GM19395 (cell line): ENCODE measurements at regions not wholly inside any gene's neighbourhood (a gene's known extent, or its start where the extent isn't known, plus 50 kb on each side); places are given as distances from the start of the nearest gene placed in this dataset.

Source experiments
- ATAC-seq: cut with Tn5 transposase; IDR thresholded peaks from one replicate; pipeline ENCODE4 v1.9.1; 2021; ENCODE audit warnings: mild to moderate bottlenecking, moderate library complexity; ENCODE audit not compliant: unreplicated experiment

DNA sequence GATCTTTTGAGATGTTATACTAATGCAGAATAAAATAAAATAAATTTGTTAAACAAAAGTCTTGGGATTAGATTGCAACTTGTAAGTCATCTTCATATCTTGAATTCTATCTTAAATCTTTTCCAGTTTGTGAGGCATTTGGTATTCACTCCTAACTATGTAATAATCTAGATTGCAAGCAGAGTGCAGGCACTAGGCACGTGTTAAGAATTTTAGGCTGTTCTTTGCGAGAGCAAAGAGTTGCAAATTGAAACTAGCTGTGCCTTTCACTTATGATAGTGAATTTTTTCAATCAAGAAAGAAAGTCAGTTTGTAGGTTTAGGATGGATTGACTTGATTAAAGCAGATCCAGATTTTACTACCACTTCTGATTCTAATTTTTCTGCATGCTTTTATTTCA, 264.1 kb upstream of the SPRY2 start:
- no peak for ATAC-seq

- no peak for ATAC-seq
These were observed 263.2 kb upstream of the SPRY2 start for GRCh38 chr13:80604098-80604497.

- no peak for ATAC-seq
These were observed 262.4 kb upstream of the SPRY2 start for GRCh38 chr13:80603351-80603750.

GRCh38 chr13:80599765-80600164, 258.8 kb upstream of the SPRY2 start:
- no peak for ATAC-seq

GRCh38 chr13:80598189-80598588, 257.3 kb upstream of the SPRY2 start:
- no peak for ATAC-seq

DNA sequence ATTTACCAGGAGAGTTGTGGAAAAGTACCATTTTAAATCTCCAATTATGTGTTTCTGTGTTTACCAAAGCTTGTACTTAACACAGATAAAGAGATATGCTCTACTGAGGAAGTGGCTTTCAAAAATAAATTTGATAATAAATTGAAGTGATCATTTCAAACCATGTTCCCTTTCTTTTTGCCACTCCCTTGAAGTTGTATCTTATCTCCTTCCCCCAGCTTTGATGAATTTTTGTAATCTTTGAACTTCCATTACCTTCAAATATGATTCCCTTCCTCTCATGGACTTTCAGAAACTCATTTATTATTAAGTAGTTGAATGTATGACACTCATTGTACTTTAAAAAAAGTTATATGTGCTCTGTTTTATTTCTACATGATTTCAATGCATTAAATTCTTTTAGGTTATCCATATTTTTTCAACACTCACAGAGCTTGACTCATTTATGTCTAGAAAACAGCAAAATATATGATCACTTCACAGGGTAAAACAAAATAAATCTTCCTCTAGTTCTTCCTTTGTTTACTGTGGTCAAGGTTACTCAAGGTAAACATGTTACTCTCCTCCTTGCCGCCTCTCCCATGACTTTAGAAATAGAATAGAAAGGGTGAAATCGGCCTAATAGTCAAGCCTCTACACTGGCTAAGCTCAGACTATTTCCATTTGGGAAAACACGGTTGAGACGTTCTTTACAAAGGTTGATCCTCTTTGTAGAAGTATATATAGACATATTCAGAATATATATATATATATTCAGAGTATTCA, 251.2 kb upstream of the SPRY2 start:
- ATAC-seq = no peak

GRCh38 chr13:80590551-80590950, 249.6 kb upstream of the SPRY2 start:
- ATAC-seq = no peak

DNA sequence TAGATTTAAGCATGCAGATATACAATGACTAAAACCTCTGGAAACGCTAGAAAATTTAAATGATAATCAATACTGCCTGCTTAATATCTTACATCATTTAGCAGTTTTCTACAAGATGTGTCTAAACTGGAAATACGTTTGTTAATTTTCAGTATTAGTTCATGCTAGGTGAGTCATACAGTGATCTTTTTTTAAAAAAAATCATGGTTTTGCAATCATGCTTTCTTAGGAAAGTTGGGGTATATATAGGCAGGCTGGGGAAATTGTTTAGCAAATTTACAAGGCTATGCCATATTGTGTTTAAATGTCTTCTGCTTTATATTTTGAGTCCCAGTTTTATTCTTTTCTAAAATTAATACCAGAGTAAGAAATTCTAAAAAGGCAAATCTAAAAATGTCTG, 245.4 kb upstream of the SPRY2 start:
- no peak for ATAC-seq

GRCh38 chr13:80585531-80585930, 244.6 kb upstream of the SPRY2 start:
- no peak for ATAC-seq

DNA sequence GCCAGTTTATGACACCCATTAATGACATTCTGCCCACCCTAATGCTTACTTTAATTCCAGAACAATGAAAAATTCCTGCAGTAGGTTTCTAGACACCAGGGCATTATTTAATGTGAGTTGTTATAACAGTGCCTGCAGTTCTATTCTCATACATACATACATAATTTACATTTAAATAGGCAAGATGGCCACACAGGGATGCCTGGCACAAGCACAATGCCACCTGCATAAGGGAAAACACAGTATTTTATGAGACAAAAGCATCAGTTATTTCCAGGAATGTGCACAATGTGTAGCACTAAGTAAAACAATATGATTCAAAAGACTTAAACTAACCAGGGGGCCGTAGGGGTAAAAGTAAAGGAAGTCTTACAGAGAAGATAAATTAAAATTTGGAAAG, 243.9 kb upstream of the SPRY2 start:
- ATAC-seq = no peak

- ATAC-seq = no peak
These were observed 243.4 kb upstream of the SPRY2 start for GRCh38 chr13:80584306-80584705.

- no peak for ATAC-seq
These were observed 237.2 kb upstream of the SPRY2 start for GRCh38 chr13:80577926-80578670.

DNA sequence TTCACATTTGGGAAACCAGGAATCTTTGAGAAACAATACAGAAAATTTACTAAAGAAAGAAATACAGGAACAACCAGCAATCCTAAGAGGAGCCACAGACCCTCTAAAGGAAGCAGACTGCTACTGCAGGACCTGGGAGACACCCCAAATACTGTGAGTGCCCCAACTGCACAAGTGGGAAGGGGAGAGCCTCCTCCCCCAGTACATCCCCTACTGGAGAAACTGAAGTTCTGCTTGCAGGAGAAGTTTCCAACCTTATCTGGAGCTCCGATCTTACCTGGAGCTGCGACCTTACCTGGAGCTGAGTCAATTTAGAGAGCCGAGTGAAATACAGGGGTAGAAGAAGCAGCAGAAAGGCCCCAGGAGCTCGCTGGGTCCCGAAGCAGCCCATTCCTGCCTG, 236.4 kb upstream of the SPRY2 start:
- no peak for ATAC-seq

DNA sequence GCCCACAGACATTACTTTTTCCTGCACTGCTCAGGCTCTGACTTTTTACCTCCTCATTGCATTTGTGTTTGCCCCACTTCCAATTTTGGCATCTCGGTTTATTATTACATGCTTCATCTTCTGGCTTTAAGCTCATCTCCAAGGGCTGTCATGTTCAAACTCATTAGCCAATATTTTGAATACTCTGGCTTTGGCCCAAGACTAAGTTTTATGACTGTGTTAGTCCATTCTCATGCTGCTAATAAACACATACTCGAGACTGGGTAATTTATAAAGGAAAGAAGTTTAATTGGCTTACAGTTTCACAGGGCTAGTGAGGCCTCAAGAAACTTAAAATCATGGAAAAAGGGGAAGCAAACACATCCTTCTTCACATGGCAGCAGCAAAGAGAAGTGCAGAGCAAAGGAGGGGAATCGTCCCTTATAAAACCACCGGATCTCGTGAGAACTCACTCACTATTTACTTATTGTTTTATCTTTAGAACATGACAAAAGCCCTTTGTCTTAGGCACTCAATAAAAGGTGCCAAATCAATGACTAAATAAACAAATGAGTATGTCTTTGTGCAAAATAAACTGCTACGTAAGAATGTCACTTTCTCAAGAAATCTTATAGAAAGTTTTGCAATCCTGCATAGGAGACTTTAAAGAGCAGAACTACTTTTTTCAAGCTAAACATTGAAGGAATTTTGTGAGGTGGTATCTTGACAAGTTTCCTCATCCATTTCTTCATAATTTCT, 233.4 kb upstream of the SPRY2 start:
- ATAC-seq = no peak

DNA sequence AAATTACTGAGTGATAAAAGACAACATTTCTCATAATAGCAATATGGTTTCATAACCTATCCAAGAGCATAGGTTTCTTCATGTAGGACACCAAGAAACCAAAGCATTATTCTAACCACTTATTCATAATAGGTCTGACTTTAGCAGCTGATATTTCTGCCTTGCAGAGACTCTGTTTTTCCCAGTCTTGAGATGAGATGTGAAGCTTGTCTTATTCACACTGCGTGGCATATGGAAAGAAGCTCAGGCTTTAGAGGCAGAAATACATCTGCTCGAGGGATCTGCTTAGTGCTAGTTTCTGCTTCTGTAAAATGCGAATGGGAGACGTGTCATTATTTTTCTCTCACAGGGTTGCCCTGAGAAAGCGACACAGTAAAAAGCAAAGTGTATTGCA, 232.0 kb upstream of the SPRY2 start:
- no peak for ATAC-seq

DNA sequence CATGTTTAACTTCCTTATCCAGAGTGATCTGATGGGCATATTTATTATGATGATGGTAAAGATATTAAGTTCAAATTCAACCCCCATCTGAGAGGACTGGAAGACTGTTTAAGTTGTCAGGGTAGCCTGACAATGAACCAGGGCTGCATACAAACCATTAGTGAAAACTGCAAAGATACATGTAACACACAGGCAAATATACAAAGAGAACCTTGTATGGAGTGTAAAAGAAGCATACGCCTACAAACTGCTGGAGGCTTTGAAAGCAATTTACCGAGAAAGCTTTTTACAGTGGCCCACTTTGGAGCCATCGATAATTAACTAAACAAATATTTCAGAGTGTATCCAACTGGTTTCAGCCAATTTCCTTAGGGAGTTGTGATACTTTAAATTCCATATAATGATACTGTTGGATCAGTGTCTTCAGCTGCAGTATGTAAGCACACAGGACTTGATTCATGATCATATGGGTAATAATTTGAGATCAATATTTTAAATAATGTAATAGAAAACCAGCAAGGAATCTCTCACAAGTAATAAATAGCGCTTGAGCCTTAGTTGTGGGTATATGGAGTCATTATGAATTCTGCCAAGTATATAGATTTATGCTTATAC, 231.5 kb upstream of the SPRY2 start:
- ATAC-seq = no peak

DNA sequence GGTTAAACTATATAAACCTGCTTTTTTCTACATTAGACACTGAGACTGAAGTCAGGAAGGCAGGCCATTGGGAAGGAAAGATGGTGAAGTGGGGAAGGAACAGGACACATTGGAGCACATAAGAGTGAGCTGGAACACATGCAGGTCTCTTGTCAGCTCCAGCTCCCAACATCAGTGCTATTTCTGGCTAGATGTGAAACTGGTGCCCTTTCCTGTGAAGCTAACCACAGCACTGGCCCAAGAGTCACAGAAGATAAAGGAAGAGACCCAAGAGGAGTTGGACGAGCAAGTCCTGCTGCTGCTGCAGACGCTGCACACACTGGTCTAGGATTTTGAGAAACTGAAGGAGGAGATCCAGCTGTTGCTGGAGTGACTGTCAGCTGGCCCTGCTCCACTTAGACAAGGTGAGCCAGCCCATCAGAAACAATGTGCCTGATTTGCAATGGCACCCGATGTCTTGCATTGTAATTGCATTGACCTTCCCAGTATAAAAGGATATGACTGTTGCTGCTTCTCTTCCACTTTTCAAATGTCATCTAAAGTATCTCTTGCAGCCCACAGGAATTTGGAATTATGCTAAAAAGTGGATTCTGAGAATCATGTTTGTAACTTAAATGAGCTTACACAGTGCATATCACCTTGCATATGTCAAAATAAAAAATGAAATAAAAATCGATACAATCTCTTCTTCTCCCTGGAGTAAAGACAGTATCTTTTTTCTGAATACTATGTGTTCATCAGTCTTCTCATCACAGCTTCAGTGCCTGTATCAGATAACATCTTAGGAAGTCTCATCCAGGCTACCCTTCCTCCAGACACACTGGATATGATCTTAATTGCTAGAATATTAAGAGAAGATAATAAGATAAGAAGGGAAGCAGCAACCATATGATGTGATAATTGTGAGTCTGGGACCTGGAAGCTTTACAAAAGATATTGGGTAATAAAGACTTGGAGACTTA, 230.7 kb upstream of the SPRY2 start:
- ATAC-seq = no peak

DNA sequence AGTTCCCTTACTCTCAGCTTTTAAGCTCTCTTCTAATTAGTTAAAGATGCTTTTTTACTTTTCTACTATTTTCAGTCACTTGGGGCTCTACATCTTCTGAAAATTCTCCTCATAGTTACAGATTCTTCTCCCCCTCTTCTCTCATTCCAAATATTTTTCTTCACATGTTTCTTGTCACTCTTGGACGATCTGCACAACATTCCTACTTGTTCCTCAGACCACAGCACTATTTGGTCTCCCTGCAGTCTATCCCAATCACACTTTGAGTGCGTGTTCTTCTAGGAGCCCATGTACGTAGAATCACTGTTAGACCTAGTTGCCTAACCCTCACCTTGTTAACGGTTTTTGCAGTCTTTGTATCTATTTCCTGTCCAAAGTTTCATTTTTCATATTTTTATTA, 222.5 kb upstream of the SPRY2 start:
- no peak for ATAC-seq

GRCh38 chr13:80562433-80563156, 221.7 kb upstream of the SPRY2 start:
- ATAC-seq = no peak

- ATAC-seq = no peak
These were observed 219.7 kb upstream of the SPRY2 start for GRCh38 chr13:80560609-80561008.
